Stimulated activated CD8-positive, alpha-beta memory T cell treated with anti-CD3 and anti-CD28 coated beads, Interleukin-15, amount 100 ng/mL, for 24 hours (primary cell): ENCODE measurements at regions not wholly inside any gene's neighbourhood (a gene's known extent, or its start where the extent isn't known, plus 50 kb on each side); places are given as distances from the start of the nearest gene placed in this dataset.

Source experiments
- DNase-seq: peaks from one replicate; pipeline ENCODE4 v3.0.0-alpha.2; 2020; ENCODE audit warnings: low read depth

DNA sequence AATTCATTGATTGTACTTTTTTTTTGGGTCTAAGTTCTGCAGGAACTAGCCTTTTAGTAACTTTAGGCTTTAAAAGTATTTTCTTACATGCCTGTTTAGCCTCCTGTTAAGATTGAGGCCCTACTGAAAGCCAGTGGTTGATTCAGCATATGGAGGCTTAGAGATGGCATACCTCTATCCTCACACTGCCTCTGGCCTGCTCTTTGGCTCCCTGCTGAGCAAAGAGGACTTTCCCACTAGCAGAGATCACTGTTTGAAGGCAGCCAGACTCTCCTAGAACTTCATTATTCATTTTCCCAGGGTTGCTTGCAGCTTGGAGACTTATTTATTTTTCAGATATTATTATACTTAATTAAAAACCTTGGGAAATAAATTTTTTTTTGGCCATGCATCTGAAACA, 405.6 kb upstream of the MEX3C start:
- DNase-seq: no peak

DNA sequence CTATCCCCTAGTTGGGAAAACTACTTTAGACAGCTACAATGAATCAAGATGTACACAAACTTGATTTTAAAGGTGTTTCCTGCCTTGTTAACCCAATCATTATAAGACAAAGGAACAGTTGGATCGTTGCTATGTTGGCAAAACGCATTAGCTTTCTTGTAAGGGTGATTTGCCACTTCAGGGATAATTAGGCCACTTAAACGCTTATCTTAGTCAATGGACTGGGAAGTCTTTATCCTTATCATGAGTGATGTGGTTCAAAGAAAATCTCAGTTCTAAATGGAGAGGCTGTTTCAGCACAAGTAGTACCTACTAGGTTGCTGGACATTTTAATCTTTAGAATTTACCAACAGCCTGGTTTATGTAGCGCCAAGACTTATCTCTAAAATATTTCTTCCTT, 406.1 kb upstream of the MEX3C start:
- no peak for DNase-seq

- no peak for DNase-seq
These were observed 413.0 kb upstream of the MEX3C start for GRCh38 chr18:51610481-51610880.

GRCh38 chr18:51611326-51611725, 413.8 kb upstream of the MEX3C start:
- no peak for DNase-seq

GRCh38 chr18:51614033-51614432, 416.6 kb upstream of the MEX3C start:
- DNase-seq: no peak

- DNase-seq: no peak
These were observed 417.6 kb upstream of the MEX3C start for GRCh38 chr18:51614967-51615571.

- DNase-seq: no peak
These were observed 419.7 kb upstream of the MEX3C start for GRCh38 chr18:51617167-51617566.

- DNase-seq: no peak
These were observed 420.2 kb upstream of the MEX3C start for GRCh38 chr18:51617572-51618260.

GRCh38 chr18:51619283-51619682, 421.8 kb upstream of the MEX3C start:
- DNase-seq: no peak

DNA sequence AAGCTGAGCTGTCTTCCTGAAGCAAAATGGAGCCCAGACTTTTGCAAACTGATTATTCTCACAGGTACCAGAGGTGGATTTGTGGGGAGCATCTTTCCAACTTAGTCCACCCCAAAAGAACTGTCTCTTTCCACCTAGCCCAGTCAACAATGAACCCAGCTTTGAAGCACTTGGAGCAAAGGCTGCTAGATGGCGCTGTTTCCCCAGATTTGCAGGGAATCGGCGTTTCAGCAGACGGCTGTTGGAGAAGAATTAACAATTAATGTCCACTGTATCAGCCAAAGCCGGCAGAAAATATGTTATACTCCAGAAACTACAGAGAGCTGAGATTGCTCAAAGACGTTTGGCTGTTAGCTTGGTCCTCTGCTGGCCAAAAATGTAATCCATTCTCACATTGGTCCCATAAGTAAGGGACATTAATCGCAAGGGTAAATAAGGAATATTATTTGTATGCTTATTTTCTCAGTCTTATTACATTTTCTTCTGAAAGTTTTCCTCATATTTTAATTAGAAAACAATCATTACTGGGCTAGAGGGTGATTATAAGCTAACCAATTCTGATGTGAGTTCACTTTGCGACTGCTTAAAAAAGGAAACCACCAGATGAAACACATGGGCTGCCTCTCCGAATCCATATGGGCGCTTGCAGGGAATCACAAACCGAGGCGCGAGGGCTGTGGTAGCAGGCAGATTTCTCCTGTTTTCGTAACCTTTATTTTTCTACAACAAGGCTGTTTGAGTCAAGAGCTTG, 423.8 kb upstream of the MEX3C start:
- DNase-seq: no peak

- DNase-seq: no peak
These were observed 424.3 kb upstream of the MEX3C start for GRCh38 chr18:51621864-51622160.

- no peak for DNase-seq
These were observed 425.2 kb upstream of the MEX3C start for GRCh38 chr18:51622702-51623101.

DNA sequence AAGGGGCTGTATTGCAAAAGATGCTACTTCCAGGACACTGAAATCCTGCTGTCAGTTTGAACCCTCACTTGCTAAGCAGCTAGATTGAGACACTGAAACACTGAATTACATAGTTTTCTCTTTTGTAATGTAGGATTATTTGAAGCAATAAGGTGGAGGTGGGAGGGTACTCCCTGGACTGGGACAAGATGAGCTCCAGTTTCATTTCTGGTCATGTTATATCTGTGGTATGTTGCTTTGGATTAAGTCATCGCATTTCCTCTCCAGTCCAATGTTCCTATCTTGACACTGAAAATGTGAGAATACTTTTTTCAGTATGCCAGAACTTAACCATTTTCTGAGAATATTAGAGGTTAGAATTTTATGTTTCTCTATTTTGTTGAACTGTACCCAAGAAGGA, 426.2 kb upstream of the MEX3C start:
- no peak for DNase-seq

DNA sequence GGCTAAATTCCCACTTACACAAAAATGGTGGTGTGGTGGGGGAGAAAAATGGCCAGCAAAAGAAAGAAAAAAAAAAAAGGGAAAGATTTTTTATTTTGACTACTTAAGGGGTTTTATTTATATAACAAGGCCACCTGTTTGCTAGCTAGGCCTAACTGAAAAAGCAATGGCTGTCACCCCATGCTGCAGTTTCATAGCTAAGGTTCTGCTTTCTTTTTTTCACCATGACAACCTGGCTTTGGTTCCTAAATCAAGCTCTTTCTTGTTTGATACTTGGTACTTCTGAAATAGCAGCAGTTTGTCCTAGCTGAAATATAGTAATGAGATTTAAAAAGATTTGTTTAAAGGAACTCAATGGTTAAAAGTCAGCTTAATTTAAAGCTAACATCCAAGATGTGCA, 433.2 kb upstream of the MEX3C start:
- no peak for DNase-seq

DNA sequence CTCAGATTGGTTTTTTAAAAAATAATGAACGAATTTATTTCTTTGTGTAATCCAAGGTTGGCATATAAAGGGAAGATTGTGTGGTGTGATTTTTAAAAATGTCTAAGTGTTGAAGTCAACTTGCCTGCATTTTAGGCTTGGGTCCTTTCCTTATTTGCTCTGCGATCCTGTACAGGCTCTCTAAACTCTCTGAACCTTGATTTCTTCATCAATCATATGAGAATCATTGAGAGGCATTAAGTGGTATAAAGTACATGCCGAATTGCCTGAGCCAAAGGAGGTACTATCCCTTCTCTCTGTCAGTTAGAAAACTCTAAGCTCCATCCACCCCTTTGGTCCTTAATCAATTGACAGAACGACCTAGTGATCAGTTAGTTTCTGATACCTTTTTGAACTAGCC, 440.4 kb upstream of the MEX3C start:
- no peak for DNase-seq

- DNase-seq: no peak
These were observed 442.1 kb upstream of the MEX3C start for GRCh38 chr18:51639541-51639940.

GRCh38 chr18:51643483-51643882, 446.0 kb upstream of the MEX3C start:
- DNase-seq: no peak

- DNase-seq: no peak
These were observed 448.1 kb upstream of the MEX3C start for GRCh38 chr18:51645607-51646006.

- DNase-seq: no peak
These were observed 449.9 kb upstream of the MEX3C start for GRCh38 chr18:51647346-51647745.

GRCh38 chr18:51647942-51648341, 450.5 kb upstream of the MEX3C start:
- no peak for DNase-seq

DNA sequence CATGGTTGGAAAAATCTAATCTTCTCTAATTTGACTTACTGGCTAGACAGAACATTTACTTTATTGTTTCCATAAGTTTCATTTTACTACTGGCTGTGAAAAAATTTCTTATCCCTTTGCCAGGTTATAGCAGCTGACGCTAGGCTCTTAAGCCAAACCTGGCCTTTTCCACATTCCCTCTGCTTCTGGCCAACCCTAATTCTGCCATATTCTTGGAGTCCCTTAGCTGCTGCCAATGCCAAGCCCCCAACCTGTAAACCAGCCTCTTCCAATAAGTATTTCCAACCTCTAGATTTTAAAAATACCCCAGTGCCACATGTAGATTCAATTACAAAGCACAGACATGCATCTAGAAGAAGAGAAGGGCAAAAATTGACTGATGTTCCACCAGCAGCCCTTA, 452.3 kb upstream of the MEX3C start:
- DNase-seq: no peak

- DNase-seq: no peak
These were observed 454.3 kb upstream of the MEX3C start for GRCh38 chr18:51651761-51652160.

DNA sequence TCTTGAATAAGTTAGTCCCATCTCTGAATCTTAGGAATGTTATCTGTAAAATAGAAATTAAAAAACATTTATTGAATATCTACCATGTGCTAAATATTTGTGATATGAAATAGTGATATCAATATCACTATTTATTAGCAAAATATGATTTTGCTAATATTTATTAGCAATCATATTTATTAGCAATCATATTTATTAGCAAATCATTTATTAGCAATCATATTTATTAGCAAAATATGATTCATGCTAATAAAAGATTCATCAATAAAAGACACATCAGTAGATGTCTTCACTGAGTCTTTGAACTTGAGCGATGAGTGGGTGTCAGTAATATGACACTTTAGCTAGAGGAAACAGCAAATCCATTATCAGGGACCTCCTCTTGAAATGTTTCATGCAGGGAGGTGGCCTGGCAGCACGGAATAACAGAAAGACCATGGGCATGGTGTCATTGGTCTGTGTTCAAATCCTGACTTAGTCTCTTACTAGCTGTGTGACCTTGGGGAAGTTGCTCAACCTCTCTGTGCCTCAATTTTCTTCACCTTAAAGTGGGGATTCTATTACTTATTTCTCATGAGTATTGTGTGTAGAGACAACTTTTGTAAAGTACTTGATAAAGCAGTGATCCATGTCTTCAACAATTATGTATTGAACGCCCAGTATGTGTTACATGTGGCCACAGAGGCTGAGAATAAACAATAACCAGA, 456.2 kb upstream of the MEX3C start:
- DNase-seq: no peak
